Lower leg skin (tissue), 4 donors: ENCODE measurements at regions not wholly inside any gene's neighbourhood (a gene's known extent, or its start where the extent isn't known, plus 50 kb on each side); places are given as distances from the start of the nearest gene placed in this dataset.

Source experiments
- DNase-seq, 2 donors: peaks; one replicate each; pipeline ENCODE4 v3.0.0-alpha.2; 2019; ENCODE audit warnings: low spot score in 2 of 2
- H3K4me3 ChIP-seq: fragments of 200-600 bp; sonication (generic); 2 replicates; pipeline ENCODE4 v1.5.1; 2017; ENCODE audit warnings: mild to moderate bottlenecking, low read depth; ENCODE audit not compliant: poor library complexity, severe bottlenecking
- CTCF ChIP-seq, 3 donors: fragments of 450-650 bp; IDR thresholded peaks; one replicate each; pipeline ENCODE4 v1.5.1; 2016; ENCODE audit warnings: antibody characterized with exemption in 3 of 3, mild to moderate bottlenecking in 3 of 3, moderate library complexity in 2 of 3
- POLR2A ChIP-seq, 2 donors: fragments of 450-650 bp; IDR thresholded peaks; one replicate each; pipeline ENCODE4 v1.6.1; 2016 to 2017; ENCODE audit warnings: antibody characterized with exemption in 2 of 2, mild to moderate bottlenecking in 1 of 2, moderate library complexity in 1 of 2
- WGBS, 2 donors: methylation state at CpG; one replicate each; pipeline ENCODE4 v1.1.5; 2018; 5-methylcytosine and 5-hydroxymethylcytosine counted together
- intact Hi-C: fragments of 100-400 bp; cut with DNase I; formaldehyde crosslinking; loops from one replicate; pipeline ENCODE4 v1.15.0; 2023; ENCODE audit warnings: low total_unique reads

GRCh38 chr1:36721261-36721660, 238.5 kb upstream of the CSF3R start:
- intact Hi-C loops = no loop called here
- DNase-seq = no peak
- H3K4me3 ChIP-seq = no peak overlapping the region
- no peak for TF ChIP-seq POLR2A (IDR thresholded peaks at IDR 0.05)
- TF ChIP-seq CTCF (IDR thresholded peaks at IDR 0.05) = no peak
- 77 to 83% methylated on average over 6 of the region's 6 CpGs for WGBS, 2 donors

GRCh38 chr1:36717431-36717830, 234.7 kb upstream of the CSF3R start:
- no peak for TF ChIP-seq CTCF (IDR thresholded peaks at IDR 0.05)
- no peak for TF ChIP-seq POLR2A (IDR thresholded peaks at IDR 0.05)
- 75 to 80% methylated on average over 2 of the region's 2 CpGs for WGBS, 2 donors
- no peak for DNase-seq
- no peak overlapping the region for H3K4me3 ChIP-seq
- intact Hi-C loops = no loop called here

GRCh38 chr1:36715797-36716196, 233.1 kb upstream of the CSF3R start:
- intact Hi-C loops = no loop called here
- TF ChIP-seq POLR2A (IDR thresholded peaks at IDR 0.05) (no peak), CTCF (IDR thresholded peaks at IDR 0.05) (no peak)
- WGBS, 2 donors = 70 to 88% methylated on average over 2 of the region's 2 CpGs
- H3K4me3 ChIP-seq = no peak overlapping the region
- no peak for DNase-seq

- TF ChIP-seq CTCF (IDR thresholded peaks at IDR 0.05) = no peak
- no peak for TF ChIP-seq POLR2A (IDR thresholded peaks at IDR 0.05)
- H3K4me3 ChIP-seq = no peak overlapping the region
- 39 to 42% methylated on average over 2 of the region's 2 CpGs for WGBS, 2 donors
- DNase-seq = no peak
- intact Hi-C loops = no loop called here
These were observed 231.6 kb upstream of the CSF3R start for GRCh38 chr1:36714301-36714700.

GRCh38 chr1:36711480-36711879, 228.8 kb upstream of the CSF3R start:
- intact Hi-C loops = no loop called here
- 29 to 33% methylated on average over 2 of the region's 2 CpGs for WGBS, 2 donors
- TF ChIP-seq CTCF (IDR thresholded peaks at IDR 0.05) (no peak), POLR2A (IDR thresholded peaks at IDR 0.05) (no peak)
- H3K4me3 ChIP-seq = no peak overlapping the region
- no peak for DNase-seq

GRCh38 chr1:36710951-36711350, 228.2 kb upstream of the CSF3R start:
- TF ChIP-seq CTCF (IDR thresholded peaks at IDR 0.05) = no peak
- TF ChIP-seq POLR2A (IDR thresholded peaks at IDR 0.05) = no peak
- intact Hi-C loops = no loop called here
- 10% methylated on average over 5 of the region's 5 CpGs for WGBS, 2 donors
- H3K4me3 ChIP-seq = no peak overlapping the region
- DNase-seq = no peak
